Erythroblast (primary cell): ENCODE measurements at regions not wholly inside any gene's neighbourhood (a gene's known extent, or its start where the extent isn't known, plus 50 kb on each side); places are given as distances from the start of the nearest gene placed in this dataset.

ENCODE experiments used
- GATA1 ChIP-seq: IDR thresholded peaks from 2 replicates; pipeline ENCODE4 v1.6.1; 2011; ENCODE audit warnings: low read depth, mild to moderate bottlenecking, control low read depth, low read length, moderate library complexity
- POLR2A ChIP-seq: IDR thresholded peaks from 2 replicates; pipeline ENCODE4 v1.6.1; 2011; ENCODE audit warnings: mild to moderate bottlenecking, low read length

- TF ChIP-seq POLR2A = no peak
- no peak for TF ChIP-seq GATA1
Observed at GRCh38 chr16:52256310-52257078, 290.4 kb downstream of the TOX3 start.
